Cardiac fibroblast (primary cell): ENCODE measurements at regions not wholly inside any gene's neighbourhood (a gene's known extent, or its start where the extent isn't known, plus 50 kb on each side); places are given as distances from the start of the nearest gene placed in this dataset.

ENCODE experiments used
- DNase-seq, 2 donors: peaks; one replicate each; pipeline versions ENCODE4 v3.0.0 to v3.0.0-alpha.2; 2010; ENCODE audit warnings: low read depth in 2 of 2
- H3K4me3 ChIP-seq, 2 donors: replicated peaks in 1 of 2; 1 replicate in 1 of 2; 2 replicates in 1 of 2; pipeline ENCODE4 v1.5.1; 2011; ENCODE audit warnings: low read depth in 2 of 2, low read length in 2 of 2, mild to moderate bottlenecking in 2 of 2, moderate library complexity in 1 of 2
- CTCF ChIP-seq: IDR thresholded peaks from one replicate; pipeline ENCODE4 v1.5.1; 2011; ENCODE audit warnings: low read depth, mild to moderate bottlenecking, low read length, inconsistent platforms

DNA sequence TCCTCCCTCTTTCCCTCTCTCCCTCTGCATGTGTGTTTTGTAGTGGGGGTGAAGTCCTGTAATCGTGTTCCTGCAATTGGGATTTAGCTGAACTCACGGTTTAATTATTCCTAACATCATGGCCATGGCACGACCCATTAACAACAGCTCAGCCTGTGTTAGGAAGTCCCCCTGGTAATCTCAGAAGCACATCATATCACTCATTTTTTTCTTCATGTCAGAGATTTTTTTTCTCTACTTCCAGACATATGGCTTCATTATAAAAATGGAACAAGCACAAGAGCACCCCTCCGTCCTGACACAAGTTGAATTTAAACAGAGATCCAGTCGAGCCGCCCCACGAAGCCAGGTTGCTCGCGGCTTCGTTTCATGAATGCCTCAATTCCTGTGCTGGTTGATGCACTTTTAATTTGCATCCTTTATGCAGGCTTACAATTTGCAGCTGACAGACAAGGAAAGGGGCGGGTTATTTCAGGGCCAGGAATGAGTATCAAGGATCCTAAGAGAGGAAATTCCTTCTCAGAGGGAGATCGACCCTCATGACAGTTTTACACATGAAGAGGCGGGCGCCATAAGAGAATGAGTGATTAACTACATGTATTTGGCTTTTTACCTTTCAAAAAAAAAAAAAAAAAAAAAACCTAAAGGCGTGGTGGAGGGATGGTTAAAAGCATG lies 192.9 kb downstream of the MAF start:
- no peak for TF ChIP-seq CTCF
- no peak for DNase-seq
- H3K4me3 ChIP-seq = no peak overlapping the region

DNA sequence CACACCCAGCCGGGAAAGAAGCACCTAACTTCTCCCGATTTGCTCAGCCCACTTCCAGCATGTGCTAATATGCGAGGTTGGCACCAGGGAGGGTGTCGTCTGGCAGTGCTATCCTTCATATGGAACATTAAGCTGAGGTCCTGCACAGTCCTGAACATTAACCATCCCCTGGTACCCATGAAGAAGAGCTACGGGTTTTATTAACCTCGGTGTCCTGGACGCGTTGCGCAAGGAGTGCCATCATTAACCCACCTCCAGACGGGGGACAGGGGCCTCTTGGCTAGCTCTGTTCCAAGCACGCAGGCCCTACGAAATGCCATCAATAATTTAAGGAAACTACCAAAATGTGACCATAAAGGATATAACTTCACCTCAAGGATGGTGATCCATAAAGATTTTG lies 193.5 kb downstream of the MAF start:
- no peak overlapping the region for H3K4me3 ChIP-seq
- no peak for TF ChIP-seq CTCF
- DNase-seq = no peak

DNA sequence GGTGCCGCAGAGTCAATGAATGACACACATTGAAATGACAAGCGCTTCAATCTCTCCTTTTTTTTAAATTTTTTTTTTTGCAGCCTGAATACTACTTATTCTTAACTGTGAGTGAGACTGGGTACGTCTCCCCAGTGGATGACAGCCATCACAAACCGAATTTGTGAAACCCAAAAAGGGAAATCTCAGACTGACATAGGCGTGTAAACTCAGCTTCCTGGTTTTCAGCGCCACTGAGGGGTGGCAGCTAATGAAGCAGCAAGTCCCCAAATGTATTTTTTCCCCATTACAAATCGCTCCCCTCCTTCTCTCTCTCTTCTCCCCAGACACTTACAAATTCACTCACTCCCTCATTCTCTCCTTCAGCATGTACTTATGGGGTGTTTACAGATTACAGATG lies 196.0 kb downstream of the MAF start:
- H3K4me3 ChIP-seq = no peak overlapping the region
- no peak for DNase-seq

DNA sequence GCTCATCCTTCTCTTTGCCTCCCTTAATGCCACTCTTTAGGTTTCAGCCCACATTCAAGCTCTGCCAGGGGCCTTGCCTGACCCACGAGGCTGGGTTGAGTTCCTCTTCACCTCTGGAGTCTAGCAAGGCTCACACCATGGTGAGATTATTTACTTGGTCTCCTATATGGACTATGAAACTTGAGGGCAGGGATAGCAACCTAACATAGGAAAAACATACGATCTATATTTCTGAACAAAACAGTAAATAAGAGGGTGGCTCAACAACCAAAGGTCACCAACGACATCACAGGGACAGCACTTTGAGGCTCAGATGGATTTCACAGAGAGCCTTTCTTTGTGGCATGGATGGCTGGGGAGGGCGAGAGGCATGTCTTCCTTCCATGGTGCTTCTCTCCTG lies 197.0 kb downstream of the MAF start:
- no peak for DNase-seq

More for the DNA sequence above, 196.0 kb downstream of the MAF start:
- no peak for TF ChIP-seq CTCF

GRCh38 chr16:79402920-79403319 lies 197.6 kb downstream of the MAF start:
- no peak for TF ChIP-seq CTCF
- H3K4me3 ChIP-seq = no peak overlapping the region
- no peak for DNase-seq

More for the DNA sequence above, 197.0 kb downstream of the MAF start:
- TF ChIP-seq CTCF = no peak
- H3K4me3 ChIP-seq = no peak overlapping the region

- no peak for TF ChIP-seq CTCF
- no peak for DNase-seq
- no peak overlapping the region for H3K4me3 ChIP-seq
Measured at GRCh38 chr16:79402356-79402755, 198.2 kb downstream of the MAF start.

DNA sequence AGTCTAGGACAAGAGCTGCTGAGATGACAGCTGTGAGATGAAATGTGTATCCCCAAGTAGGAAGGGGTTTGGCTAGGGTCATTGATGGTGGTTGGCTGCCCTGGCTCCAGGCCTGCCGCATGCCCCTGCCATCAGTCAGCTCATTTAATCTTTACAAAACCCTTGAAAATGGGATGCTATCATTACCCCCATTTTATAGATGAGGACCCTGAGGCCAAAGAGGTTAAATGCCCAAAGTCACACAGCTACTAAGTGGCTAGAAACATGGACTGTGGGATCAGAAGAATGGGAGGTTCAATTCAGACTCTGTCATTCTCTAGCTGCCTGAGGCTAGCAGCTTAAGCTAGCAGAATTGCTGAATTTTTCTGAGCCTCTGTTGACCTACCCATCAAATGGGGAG lies 198.8 kb downstream of the MAF start:
- DNase-seq = no peak
- H3K4me3 ChIP-seq = no peak overlapping the region
- no peak for TF ChIP-seq CTCF
